GM18511 (cell line): ENCODE measurements at regions not wholly inside any gene's neighbourhood (a gene's known extent, or its start where the extent isn't known, plus 50 kb on each side); places are given as distances from the start of the nearest gene placed in this dataset.
"Not testable (repeated sequence)": the region's sequence is repeated elsewhere in the genome, so short reads cannot be mapped to it uniquely, and the experiment has no call there.

Experiments
- ATAC-seq: cut with Tn5 transposase; IDR thresholded peaks from one replicate; pipeline ENCODE4 v1.9.1; 2021; ENCODE audit warnings: mild to moderate bottlenecking, moderate library complexity; ENCODE audit not compliant: unreplicated experiment

- no peak for ATAC-seq
These were observed 211.6 kb downstream of the CENPC start for GRCh38 chr4:67333664-67334063.

GRCh38 chr4:67332627-67333026 is 212.7 kb downstream of the CENPC start:
- no peak for ATAC-seq

- no peak for ATAC-seq
These were observed 216.9 kb downstream of the CENPC start for GRCh38 chr4:67328393-67328792.

- no peak for ATAC-seq
These were observed 217.4 kb downstream of the CENPC start for GRCh38 chr4:67328018-67328278.

GRCh38 chr4:67327245-67328017 is 217.9 kb downstream of the CENPC start:
- ATAC-seq, result peak; percentile 97

GRCh38 chr4:67325791-67326190 is 219.5 kb downstream of the CENPC start:
- ATAC-seq, result no peak

- no peak for ATAC-seq
These were observed 224.7 kb downstream of the CENPC start for GRCh38 chr4:67320645-67321044.

GRCh38 chr4:67319607-67320006 is 225.7 kb downstream of the CENPC start:
- ATAC-seq, result not testable (repeated sequence)

- not testable (repeated sequence) for ATAC-seq
These were observed 244.7 kb downstream of the CENPC start for GRCh38 chr4:67300497-67301185.

- no peak for ATAC-seq
These were observed 252.7 kb downstream of the CENPC start for GRCh38 chr4:67292636-67293035.

GRCh38 chr4:67292045-67292444 is 253.3 kb downstream of the CENPC start:
- ATAC-seq, result no peak

- no peak for ATAC-seq
These were observed 253.7 kb downstream of the CENPC start for GRCh38 chr4:67291644-67292043.

GRCh38 chr4:67288964-67289363 is 256.3 kb downstream of the CENPC start:
- peak; percentile 70 for ATAC-seq

- no peak for ATAC-seq
These were observed 258.6 kb downstream of the CENPC start for GRCh38 chr4:67286724-67287123.

GRCh38 chr4:67282749-67283148 is 262.6 kb downstream of the CENPC start:
- no peak for ATAC-seq

- ATAC-seq, result no peak
These were observed 270.0 kb downstream of the CENPC start for GRCh38 chr4:67275179-67275750.

- not testable (repeated sequence) for ATAC-seq
These were observed 270.6 kb downstream of the CENPC start for GRCh38 chr4:67274671-67275070.

GRCh38 chr4:67273666-67274065 is 271.6 kb downstream of the CENPC start:
- ATAC-seq, result no peak

- no peak for ATAC-seq
These were observed 283.3 kb downstream of the CENPC start for GRCh38 chr4:67261971-67262370.

- ATAC-seq, result no peak
These were observed 288.8 kb downstream of the CENPC start for GRCh38 chr4:67256388-67257043.

GRCh38 chr4:67250131-67250896 is 295.0 kb downstream of the CENPC start:
- ATAC-seq, result no peak
